Activated CD4-positive, alpha-beta T cell treated with anti-CD3 and anti-CD28 coated beads, Interleukin-2, amount 10 ng/mL, durations not matched to agents 7 days and 5 days (primary cell): ENCODE measurements at regions not wholly inside any gene's neighbourhood (a gene's known extent, or its start where the extent isn't known, plus 50 kb on each side); places are given as distances from the start of the nearest gene placed in this dataset.
"Not testable (repeated sequence)": the region's sequence is repeated elsewhere in the genome, so short reads cannot be mapped to it uniquely, and the experiment has no call there.

ENCODE experiments used
- CTCF ChIA-PET: fragments of 350-600 bp; sonication (Branson Sonifier 250); formaldehyde crosslinking; loops from one replicate; lab custom pipeline; 2021; ENCODE audit warnings: antibody characterized with exemption; lab: Charles Lee
- POLR2A ChIA-PET: fragments of 350-600 bp; sonication (Branson Sonifier 250); formaldehyde crosslinking; loops from one replicate; lab custom pipeline; 2021; ENCODE audit warnings: antibody characterized with exemption; lab: Charles Lee
- DNase-seq: peaks from one replicate; pipeline ENCODE4 v3.0.0-alpha.2; 2020
- H3K27ac Mint-ChIP-seq: one replicate; pipeline ENCODE4 v1.8.0; 2021; ENCODE audit warnings: mild to moderate bottlenecking, moderate library complexity, mixed read lengths
- H3K27me3 Mint-ChIP-seq: one replicate; pipeline ENCODE4 v1.8.0; 2021; ENCODE audit warnings: mixed read lengths
- H3K36me3 Mint-ChIP-seq: one replicate; pipeline ENCODE4 v1.8.0; 2021; ENCODE audit warnings: low read depth, mixed read lengths
- H3K4me1 Mint-ChIP-seq: one replicate; pipeline ENCODE4 v1.8.0; 2021; ENCODE audit warnings: mixed read lengths
- H3K4me3 Mint-ChIP-seq: one replicate; pipeline ENCODE4 v1.8.0; 2021; ENCODE audit warnings: mild to moderate bottlenecking, moderate library complexity, mixed read lengths
- H3K9me3 Mint-ChIP-seq: one replicate; pipeline ENCODE4 v1.8.0; 2021; ENCODE audit warnings: mixed read lengths

DNA sequence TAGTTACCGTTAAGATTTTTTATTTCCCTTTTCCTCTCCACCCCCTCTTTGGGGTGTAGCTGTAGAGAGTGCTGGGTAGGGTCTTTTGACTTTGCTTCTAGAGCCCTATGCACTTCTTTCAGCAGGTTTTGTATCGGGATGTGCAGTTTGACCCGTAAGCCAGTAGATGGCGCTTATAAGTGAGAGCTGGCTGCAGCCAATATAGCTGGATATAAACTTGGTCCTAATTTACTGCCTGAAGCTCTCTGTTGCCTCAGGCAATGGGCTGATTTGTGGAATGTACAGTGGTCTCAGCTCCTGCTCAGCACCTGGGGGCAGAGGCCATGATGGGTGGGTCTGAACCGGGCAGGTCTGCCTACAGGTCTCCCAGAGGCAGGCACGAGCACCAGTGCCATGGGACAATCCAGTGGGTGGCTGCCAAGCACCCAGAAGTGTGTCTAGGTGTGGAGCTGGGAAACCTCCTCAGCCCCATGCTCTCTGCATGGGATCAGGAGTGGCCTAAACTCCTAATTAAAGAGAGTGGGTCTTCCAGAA is 146.5 kb downstream of the SPANXN1 start:
- no peak overlapping the region for H3K4me3 Mint-ChIP-seq
- no peak overlapping the region for H3K27ac Mint-ChIP-seq
- ChIA-PET CTCF (no interaction called here), POLR2A (no interaction called here)
- no peak for DNase-seq
- no peaks in the 10 kb centered on the region for H3K36me3 Mint-ChIP-seq
- no peaks in the 10 kb centered on the region for H3K4me1 Mint-ChIP-seq
- no peaks in the 10 kb centered on the region for H3K27me3 Mint-ChIP-seq
- H3K9me3 Mint-ChIP-seq, result no peaks in the 10 kb centered on the region

DNA sequence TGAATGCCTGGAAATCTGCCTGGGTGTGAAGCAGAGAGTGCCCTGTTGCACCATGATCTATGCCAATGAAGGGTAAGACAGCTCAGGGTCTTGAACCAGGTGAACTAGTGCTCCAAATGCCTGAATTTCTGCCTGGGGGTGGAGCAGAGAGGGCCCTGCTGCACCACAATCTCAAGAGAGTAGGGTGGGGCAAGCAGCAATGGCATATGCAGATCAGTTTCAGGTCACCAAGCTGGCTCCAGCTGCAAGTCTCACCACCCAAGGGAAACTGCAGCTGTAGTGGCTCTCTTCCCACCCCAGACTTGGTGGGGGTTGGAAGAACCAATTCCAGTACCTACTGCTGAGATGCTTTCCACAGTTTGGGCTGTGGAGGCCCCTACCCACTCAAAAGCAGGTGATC is 147.0 kb downstream of the SPANXN1 start:
- no peaks in the 10 kb centered on the region for H3K4me1 Mint-ChIP-seq
- no peak overlapping the region for H3K4me3 Mint-ChIP-seq
- no peaks in the 10 kb centered on the region for H3K36me3 Mint-ChIP-seq
- ChIA-PET POLR2A (no interaction called here), CTCF (no interaction called here)
- DNase-seq, result no peak
- no peak overlapping the region for H3K27ac Mint-ChIP-seq
- H3K9me3 Mint-ChIP-seq, result no peaks in the 10 kb centered on the region
- no peaks in the 10 kb centered on the region for H3K27me3 Mint-ChIP-seq

DNA sequence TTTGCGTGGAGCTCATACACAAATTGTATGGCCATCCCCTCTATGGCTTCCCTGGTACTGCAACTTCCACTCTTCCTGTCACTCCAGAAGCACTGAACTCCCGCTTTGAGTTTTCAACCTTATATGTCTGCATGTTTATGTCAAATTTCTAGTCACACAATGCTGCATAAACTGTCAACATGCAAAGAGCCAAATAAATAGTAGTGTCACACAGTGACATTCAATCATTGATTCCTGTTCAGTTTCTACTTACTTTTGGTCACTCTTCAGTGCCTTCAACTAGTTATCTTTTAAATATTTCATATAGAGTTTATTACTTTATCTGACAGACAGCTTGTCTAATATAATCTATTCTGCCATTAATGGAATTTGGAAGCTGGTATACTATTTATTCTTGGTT is 149.3 kb downstream of the SPANXN1 start:
- H3K27me3 Mint-ChIP-seq, result no peaks in the 10 kb centered on the region
- no peak overlapping the region for H3K4me3 Mint-ChIP-seq
- ChIA-PET POLR2A (no interaction called here), CTCF (no interaction called here)
- DNase-seq, result no peak
- no peaks in the 10 kb centered on the region for H3K9me3 Mint-ChIP-seq
- no peaks in the 10 kb centered on the region for H3K4me1 Mint-ChIP-seq
- no peak overlapping the region for H3K27ac Mint-ChIP-seq
- H3K36me3 Mint-ChIP-seq, result no peaks in the 10 kb centered on the region

DNA sequence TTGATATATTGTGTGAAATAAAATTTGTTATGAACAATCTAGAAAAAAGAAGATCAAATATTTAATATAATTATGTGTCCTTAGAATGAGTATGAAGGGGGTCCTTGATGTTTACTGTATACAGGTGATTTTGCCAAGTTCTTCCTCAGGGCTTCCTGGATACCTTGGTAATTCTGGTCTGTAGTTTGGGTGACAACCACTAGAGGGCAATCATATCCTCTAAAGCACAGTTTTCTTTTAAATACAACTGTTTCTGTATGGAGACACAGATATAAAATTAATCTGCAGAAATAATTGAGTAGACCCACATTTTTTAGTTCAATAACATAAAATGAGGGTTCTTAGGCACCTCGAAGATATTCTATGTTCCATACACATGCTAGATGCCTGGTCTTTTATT is 157.7 kb downstream of the SPANXN1 start:
- POLR2A ChIA-PET, result no interaction called here
- no peaks in the 10 kb centered on the region for H3K9me3 Mint-ChIP-seq

DNA sequence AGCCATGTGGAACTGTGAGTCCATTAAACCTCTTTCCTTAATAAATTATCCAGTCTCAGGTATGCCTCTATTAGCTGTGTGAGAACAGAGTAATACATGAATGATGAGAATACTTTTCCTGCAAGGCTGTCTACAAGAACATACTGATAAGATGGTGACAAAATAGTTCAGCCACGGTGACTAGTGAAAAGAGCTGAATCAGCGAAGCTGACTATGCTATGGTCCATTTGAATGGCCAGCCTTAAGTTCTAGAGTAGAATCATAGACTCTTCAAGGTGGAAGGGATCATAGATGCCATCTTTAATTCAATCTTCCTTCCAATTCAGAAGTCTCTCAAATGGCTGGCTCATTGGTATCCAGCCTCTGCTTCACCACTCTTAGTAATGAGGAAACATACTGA is 163.3 kb downstream of the SPANXN1 start:
- Mint-ChIP-seq H3K9me3 (no peaks in the 10 kb centered on the region), H3K4me1 (no peaks in the 10 kb centered on the region), H3K27ac (no peak overlapping the region), H3K36me3 (no peaks in the 10 kb centered on the region), H3K4me3 (no peak overlapping the region), H3K27me3 (no peaks in the 10 kb centered on the region)
- ChIA-PET POLR2A (no interaction called here), CTCF (no interaction called here)
- no peak for DNase-seq

More for the DNA sequence above, 157.7 kb downstream of the SPANXN1 start:
- H3K27me3 Mint-ChIP-seq, result no peaks in the 10 kb centered on the region
- no peaks in the 10 kb centered on the region for H3K4me1 Mint-ChIP-seq
- no peak overlapping the region for H3K27ac Mint-ChIP-seq
- no peaks in the 10 kb centered on the region for H3K36me3 Mint-ChIP-seq
- CTCF ChIA-PET, result no interaction called here
- H3K4me3 Mint-ChIP-seq, result no peak overlapping the region
- DNase-seq, result peak; percentile 9

DNA sequence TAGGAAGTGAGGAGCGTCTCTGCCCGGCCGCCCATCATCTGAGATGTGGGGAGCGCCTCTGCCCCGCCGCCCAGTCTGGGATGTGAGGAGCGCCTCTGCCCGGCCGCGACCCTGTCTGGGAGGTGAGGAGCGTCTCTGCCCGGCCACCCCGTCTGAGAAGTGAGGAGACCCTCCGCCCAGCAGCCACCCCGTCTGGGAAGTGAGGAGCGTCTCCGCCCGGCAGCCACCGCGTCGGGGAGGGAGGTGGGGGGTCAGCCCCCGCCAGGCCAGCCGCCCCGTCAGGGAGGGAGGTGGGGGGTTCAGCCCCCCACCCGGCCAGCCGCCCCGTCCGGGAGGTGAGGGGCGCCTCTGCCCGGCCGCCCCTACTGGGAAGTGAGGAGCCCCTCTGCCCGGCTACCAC is 188.9 kb downstream of the SPANXN1 start:
- H3K27ac Mint-ChIP-seq, H3K36me3 Mint-ChIP-seq, CTCF ChIA-PET, DNase-seq, H3K4me1 Mint-ChIP-seq, POLR2A ChIA-PET, H3K9me3 Mint-ChIP-seq, H3K27me3 Mint-ChIP-seq, H3K4me3 Mint-ChIP-seq: not testable (repeated sequence)

DNA sequence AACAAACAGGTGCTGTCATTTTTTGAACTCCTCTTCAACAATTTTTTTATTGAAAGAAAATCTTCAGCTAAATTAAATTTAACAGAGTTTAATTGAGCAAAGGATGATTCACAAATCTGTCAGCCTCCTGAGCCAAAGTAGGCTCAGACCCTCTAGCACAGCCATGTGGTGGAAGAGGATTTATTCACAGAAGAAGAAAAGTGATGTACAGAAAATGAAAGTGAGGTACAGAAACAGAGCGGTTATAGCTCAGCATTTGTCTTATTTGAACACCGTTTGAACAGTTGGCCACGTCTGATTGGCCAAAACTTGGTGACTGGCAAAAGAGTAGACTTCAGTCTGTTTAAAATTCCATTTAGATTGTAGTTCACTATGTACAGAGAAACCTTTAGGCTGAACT is 217.3 kb downstream of the SPANXN1 start:
- H3K4me1 Mint-ChIP-seq, result no peaks in the 10 kb centered on the region
- CTCF ChIA-PET, result no interaction called here
- H3K9me3 Mint-ChIP-seq, result no peaks in the 10 kb centered on the region
- H3K36me3 Mint-ChIP-seq, result no peaks in the 10 kb centered on the region
- POLR2A ChIA-PET, result no interaction called here
- H3K27ac Mint-ChIP-seq, result no peak overlapping the region
- H3K27me3 Mint-ChIP-seq, result no peaks in the 10 kb centered on the region
- no peak for DNase-seq
- H3K4me3 Mint-ChIP-seq, result no peak overlapping the region

DNA sequence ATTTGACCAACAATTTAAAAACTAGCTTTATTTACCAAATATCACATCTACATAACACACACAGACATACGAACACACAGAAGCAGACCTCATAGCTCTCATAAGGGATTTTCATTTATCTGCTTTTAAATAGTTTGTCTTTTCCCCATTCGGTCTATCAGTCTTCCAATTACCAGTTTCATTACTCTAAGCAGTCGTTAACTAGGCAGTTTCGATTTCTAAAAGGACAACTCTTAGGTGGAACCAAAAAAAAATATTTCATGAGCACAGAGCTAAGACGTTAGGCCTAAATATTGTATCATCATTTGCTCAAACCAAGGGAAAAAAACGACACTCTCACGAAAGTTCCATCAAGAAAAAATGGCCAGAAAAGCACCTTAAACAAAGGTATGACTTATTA is 228.4 kb downstream of the SPANXN1 start:
- ChIA-PET POLR2A (no interaction called here), CTCF (no interaction called here)
- Mint-ChIP-seq H3K9me3 (no peaks in the 10 kb centered on the region), H3K4me3 (no peak overlapping the region), H3K27ac (no peak overlapping the region), H3K36me3 (no peaks in the 10 kb centered on the region), H3K27me3 (no peaks in the 10 kb centered on the region), H3K4me1 (no peaks in the 10 kb centered on the region)
- no peak for DNase-seq

DNA sequence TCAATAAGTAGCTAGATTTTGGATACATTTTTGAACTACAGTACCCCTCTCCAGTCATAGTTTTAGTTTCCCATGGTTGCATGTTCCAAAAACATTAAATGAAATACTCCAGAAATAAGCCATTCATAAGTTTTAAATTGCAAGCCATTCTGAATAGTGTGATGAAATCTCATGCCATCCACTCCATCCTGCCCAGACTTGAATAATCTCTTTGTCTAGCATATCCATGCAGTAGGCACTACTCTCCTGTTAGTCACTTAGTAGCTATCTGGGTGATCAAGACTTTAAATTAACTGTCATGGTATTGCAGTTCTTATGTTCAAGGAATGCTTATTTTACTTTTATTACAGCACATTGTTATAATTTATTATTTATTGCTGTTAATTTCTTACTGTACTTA is 237.4 kb downstream of the SPANXN1 start:
- Mint-ChIP-seq H3K27me3 (no peaks in the 10 kb centered on the region), H3K4me3 (no peak overlapping the region), H3K4me1 (no peaks in the 10 kb centered on the region), H3K27ac (no peak overlapping the region), H3K36me3 (no peaks in the 10 kb centered on the region), H3K9me3 (no peaks in the 10 kb centered on the region)
- ChIA-PET POLR2A (no interaction called here), CTCF (no interaction called here)
- DNase-seq, result no peak

DNA sequence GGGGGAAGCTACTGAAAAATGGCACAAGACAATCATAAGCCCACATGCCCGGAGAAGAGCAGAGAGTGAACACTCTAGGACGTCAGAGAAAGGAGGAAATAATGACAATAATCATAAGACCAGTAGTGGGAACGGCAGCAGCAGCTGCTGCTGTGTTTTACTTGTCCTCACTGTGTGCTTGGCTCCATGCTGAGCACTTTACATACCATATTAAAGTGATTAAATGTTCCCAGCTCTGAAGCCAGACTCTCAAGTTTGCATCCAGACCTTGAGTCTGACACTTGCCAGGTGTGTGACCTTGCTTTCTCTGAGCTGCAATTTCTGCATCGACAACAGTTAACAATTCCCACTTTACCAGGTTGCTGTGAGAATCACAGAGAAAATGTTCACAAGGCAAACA is 255.4 kb downstream of the SPANXN1 start:
- CTCF ChIA-PET, result no interaction called here
- Mint-ChIP-seq H3K27ac (no peak overlapping the region), H3K36me3 (no peaks in the 10 kb centered on the region), H3K27me3 (no peaks in the 10 kb centered on the region), H3K9me3 (peaks cover 15% of the 10 kb centered on the region), H3K4me3 (no peak overlapping the region), H3K4me1 (no peaks in the 10 kb centered on the region)
- DNase-seq, result no peak
- POLR2A ChIA-PET, result no interaction called here

DNA sequence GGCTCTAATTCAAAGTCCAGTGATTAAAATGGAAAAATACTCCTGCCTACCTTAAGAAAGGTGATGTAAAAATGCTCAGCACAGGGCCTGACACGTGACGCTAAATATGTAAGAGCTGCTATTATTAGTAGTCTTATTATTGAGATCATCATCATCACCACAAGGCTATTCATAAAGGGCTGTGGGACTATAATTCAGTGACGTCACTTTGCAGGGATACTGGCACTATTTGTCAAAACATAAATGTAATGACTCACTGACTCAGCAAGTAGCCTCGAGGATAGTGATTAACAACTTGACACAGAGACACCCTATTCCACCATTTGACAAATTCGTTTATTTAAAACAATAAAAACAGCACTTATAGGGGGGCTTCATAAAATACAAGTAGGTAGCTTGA is 258.9 kb downstream of the SPANXN1 start:
- no peak overlapping the region for H3K4me3 Mint-ChIP-seq
- ChIA-PET POLR2A (no interaction called here), CTCF (no interaction called here)
- no peak overlapping the region for H3K27ac Mint-ChIP-seq
- DNase-seq, result no peak
- no peaks in the 10 kb centered on the region for H3K27me3 Mint-ChIP-seq
- H3K36me3 Mint-ChIP-seq, result no peaks in the 10 kb centered on the region
- peaks cover 9% of the 10 kb centered on the region for H3K9me3 Mint-ChIP-seq
- no peaks in the 10 kb centered on the region for H3K4me1 Mint-ChIP-seq

DNA sequence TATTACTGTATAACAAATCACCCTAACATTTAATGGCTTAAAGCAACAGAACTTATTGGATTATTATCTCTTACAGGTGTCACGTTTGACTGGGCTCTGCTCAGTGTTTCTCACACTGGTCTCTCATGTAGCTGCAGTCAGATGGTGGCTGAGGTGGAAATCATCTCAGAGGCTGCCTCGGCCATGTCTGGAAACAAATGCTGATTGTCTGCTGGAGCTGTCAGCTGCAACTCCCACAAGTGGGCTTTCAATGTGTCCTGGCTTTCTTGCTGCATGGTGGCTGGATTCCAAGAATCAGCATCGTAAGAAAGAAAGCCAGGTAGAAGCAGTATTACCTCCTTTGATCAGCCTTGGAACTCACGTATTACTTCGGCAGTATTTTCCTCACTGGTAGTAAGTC is 277.6 kb downstream of the SPANXN1 start:
- Mint-ChIP-seq H3K4me3 (no peak overlapping the region), H3K27ac (no peak overlapping the region), H3K9me3 (peaks cover 8% of the 10 kb centered on the region), H3K4me1 (no peaks in the 10 kb centered on the region), H3K36me3 (no peaks in the 10 kb centered on the region), H3K27me3 (no peaks in the 10 kb centered on the region)
- CTCF ChIA-PET, result no interaction called here
- POLR2A ChIA-PET, result no interaction called here
- DNase-seq, result no peak

DNA sequence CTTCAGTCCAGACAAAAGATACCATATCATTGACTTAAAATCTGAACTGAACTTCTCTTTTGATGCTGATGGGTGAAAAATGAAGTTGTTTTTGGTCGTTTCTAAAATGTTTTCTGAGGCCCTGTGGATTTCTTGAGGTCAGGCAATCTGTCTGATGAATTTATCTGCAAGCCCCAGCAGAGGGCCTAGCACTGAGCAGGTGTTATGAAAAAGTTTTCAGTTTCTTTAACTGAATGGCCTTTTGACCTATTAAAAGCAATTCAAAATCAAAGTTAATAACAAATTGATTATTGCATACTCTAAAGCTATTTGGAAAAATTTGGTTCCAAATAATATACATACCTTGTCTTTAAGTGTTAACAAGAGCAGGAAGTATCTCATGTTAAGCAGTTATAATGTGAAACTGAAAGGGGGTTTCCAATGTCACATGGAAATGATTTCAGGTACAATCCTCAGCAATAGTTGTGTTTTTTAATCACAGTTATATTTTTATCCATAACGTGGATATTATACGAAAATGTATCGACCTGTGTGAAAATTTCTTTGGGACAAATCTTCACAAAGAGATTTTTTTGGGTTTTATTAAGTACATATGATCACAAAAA is 285.0 kb downstream of the SPANXN1 start:
- Mint-ChIP-seq H3K4me3 (no peak overlapping the region), H3K27me3 (no peaks in the 10 kb centered on the region), H3K9me3 (peaks cover 2% of the 10 kb centered on the region), H3K36me3 (no peaks in the 10 kb centered on the region), H3K27ac (no peak overlapping the region), H3K4me1 (no peaks in the 10 kb centered on the region)
- CTCF ChIA-PET, result no interaction called here
- POLR2A ChIA-PET, result no interaction called here
- DNase-seq, result no peak

DNA sequence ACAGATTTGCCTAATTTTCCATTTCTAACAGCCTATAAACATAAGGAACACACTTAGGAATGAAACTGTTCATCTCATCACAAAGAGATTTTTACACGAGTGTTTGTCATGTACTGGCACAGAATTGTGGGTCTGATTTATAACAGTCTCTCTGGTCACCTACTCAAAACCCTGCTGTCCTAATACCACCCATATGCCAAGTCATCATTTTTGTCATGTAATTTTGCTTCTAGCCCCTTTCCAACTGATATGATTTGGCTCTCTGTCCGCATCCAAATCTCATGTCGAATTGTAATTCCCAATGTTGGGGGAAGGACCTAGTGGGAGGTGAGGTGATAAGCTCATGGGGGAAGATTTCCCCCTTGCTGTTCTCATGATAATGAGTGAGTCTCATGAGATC is 284.1 kb upstream of the SLITRK2 start:
- Mint-ChIP-seq H3K27ac (no peak overlapping the region), H3K4me1 (no peaks in the 10 kb centered on the region), H3K36me3 (no peaks in the 10 kb centered on the region), H3K27me3 (no peaks in the 10 kb centered on the region), H3K9me3 (peaks cover 2% of the 10 kb centered on the region), H3K4me3 (no peak overlapping the region)
- CTCF ChIA-PET, result no interaction called here
- no peak for DNase-seq
- POLR2A ChIA-PET, result no interaction called here
